ENCODE measurements at regions not wholly inside any gene's neighbourhood (a gene's known extent, or its start where the extent isn't known, plus 50 kb on each side); places are given as distances from the start of the nearest gene placed in this dataset.

GRCh38 chr19:28291874-28292273 lies 921.1 kb downstream of the UQCRFS1 start:
- no TSS peak for BruUV-seq (replicated peaks)
- TF ChIP-seq POLR2A (IDR thresholded peaks at IDR 0.05; ENCODE audit: low read depth, low read length), result no peak
- no peak for TF ChIP-seq JUN (IDR thresholded peaks at IDR 0.05; ENCODE audit: borderline replicate concordance, insufficient read depth, insufficient read length, low read depth)
- no peak for TF ChIP-seq MYC (IDR thresholded peaks at IDR 0.05; ENCODE audit: low read depth, low read length)
- no peak for TF ChIP-seq POLR2AphosphoS5 (IDR thresholded peaks at IDR 0.05; ENCODE audit: insufficient read depth, low read depth, low read length)
- TF ChIP-seq GATA2 (IDR thresholded peaks at IDR 0.05; ENCODE audit: insufficient read depth, insufficient read length, low read depth, low read length), result no peak
- TF ChIP-seq, protein P1, sequence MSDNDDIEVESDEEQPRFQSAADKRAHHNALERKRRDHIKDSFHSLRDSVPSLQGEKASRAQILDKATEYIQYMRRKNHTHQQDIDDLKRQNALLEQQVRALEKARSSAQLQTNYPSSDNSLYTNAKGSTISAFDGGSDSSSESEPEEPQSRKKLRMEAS (IDR thresholded peaks at IDR 0.05; ENCODE audit: insufficient read depth, insufficient read length), result no peak
- TF ChIP-seq FOS (IDR thresholded peaks at IDR 0.05; ENCODE audit: borderline replicate concordance, insufficient read depth, low read length), result no peak
- TF ChIP-seq, protein P2, sequence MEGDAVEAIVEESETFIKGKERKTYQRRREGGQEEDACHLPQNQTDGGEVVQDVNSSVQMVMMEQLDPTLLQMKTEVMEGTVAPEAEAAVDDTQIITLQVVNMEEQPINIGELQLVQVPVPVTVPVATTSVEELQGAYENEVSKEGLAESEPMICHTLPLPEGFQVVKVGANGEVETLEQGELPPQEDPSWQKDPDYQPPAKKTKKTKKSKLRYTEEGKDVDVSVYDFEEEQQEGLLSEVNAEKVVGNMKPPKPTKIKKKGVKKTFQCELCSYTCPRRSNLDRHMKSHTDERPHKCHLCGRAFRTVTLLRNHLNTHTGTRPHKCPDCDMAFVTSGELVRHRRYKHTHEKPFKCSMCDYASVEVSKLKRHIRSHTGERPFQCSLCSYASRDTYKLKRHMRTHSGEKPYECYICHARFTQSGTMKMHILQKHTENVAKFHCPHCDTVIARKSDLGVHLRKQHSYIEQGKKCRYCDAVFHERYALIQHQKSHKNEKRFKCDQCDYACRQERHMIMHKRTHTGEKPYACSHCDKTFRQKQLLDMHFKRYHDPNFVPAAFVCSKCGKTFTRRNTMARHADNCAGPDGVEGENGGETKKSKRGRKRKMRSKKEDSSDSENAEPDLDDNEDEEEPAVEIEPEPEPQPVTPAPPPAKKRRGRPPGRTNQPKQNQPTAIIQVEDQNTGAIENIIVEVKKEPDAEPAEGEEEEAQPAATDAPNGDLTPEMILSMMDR (IDR thresholded peaks at IDR 0.05; ENCODE audit: extremely low read depth in 1 of 2, insufficient read depth in 1 of 2, low read depth in 1 of 2, low read length in 2 of 2), result no peak
- no peak for TF ChIP-seq EZH2 (IDR thresholded peaks at IDR 0.05; ENCODE audit: borderline replicate concordance, low read depth, low read length, severe bottlenecking)
- Histone ChIP-seq H2AFZ (ENCODE audit: low read depth, low read length) (no peak overlapping the region), H3K36me3 (ENCODE audit: control insufficient read depth in 2 of 2, extremely low read depth in 1 of 2, insufficient read depth in 2 of 2, low read length in 2 of 2) (no peaks in the 10 kb centered on the region), H3K9me3 (replicated peaks; ENCODE audit: control insufficient read depth, insufficient read depth, low read length) (no peaks in the 10 kb centered on the region), H3K4me1 (ENCODE audit: control insufficient read depth, extremely low read depth, insufficient read depth, low read length) (peaks cover 22% of the 10 kb centered on the region), H3K9me1 (replicated peaks; ENCODE audit: control insufficient read depth, extremely low read depth, insufficient read depth, low read length) (no peaks in the 10 kb centered on the region), H3K4me2 (ENCODE audit: insufficient read depth, low read length) (no peak overlapping the region), H3K27me3 (ENCODE audit: control insufficient read depth in 2 of 2, insufficient read depth in 2 of 2, low read length in 2 of 2) (no peaks in the 10 kb centered on the region), H3K27ac (ENCODE audit: insufficient read depth, low read depth, low read length) (no peak overlapping the region), H3K79me2 (ENCODE audit: control insufficient read depth, insufficient read depth, low read length) (no peaks in the 10 kb centered on the region), H3K4me3 (replicated peaks in 1 of 3; ENCODE audit: insufficient read depth in 1 of 3, low read depth in 1 of 3, low read length in 3 of 3) (no peak overlapping the region), H3K9ac (replicated peaks; ENCODE audit: extremely low read depth, insufficient read depth, low read length) (no peak overlapping the region), H4K20me1 (replicated peaks; ENCODE audit: control insufficient read depth, extremely low read depth, insufficient read depth, low read length) (no peaks in the 10 kb centered on the region)
- intact Hi-C loops (cut with micrococcal nuclease), result loop anchor here (5.0 kb wide), 1 partner anchor 40 kb away; no protein-coding TSS in a partner anchor
- ChIA-PET POLR2A (no interaction called here), CTCF (no interaction called here)
- DNase-seq (ENCODE audit: low read depth, low spot score) (no peak), FAIRE-seq (no peak)
- dilution Hi-C loops (cut with MboI; ENCODE audit: extremely low pct_ligation_motif_present, low sequenced_read_pairs), result no loop called here

Measured in endothelial cell of umbilical vein (primary cell).